Caco-2 (cell line): ENCODE measurements at regions not wholly inside any gene's neighbourhood (a gene's known extent, or its start where the extent isn't known, plus 50 kb on each side); places are given as distances from the start of the nearest gene placed in this dataset.

Source experiments
- BruUV-seq: library from RNA; stranded (reverse); fragments of 400-500 nt; replicated peaks from 2 replicates; lab custom pipeline; 2021; lab: Mats Ljungman, UMichigan
- CTCF ChIA-PET: fragments of 300-600 bp; sonication (Branson Sonifier 250); formaldehyde crosslinking; loops from one replicate; lab custom pipeline; 2022; ENCODE audit warnings: antibody characterized with exemption; lab: Charles Lee
- POLR2A ChIA-PET: fragments of 300-600 bp; sonication (Branson Sonifier 250); formaldehyde crosslinking; loops from one replicate; lab custom pipeline; 2022; ENCODE audit warnings: antibody characterized with exemption; lab: Charles Lee
- DNase-seq, 2 experiments: peaks; one replicate each; pipeline versions ENCODE4 v3.0.0 to v3.0.0-alpha.2; 2020 to 2022
- H3K27me3 ChIP-seq: replicated peaks from 2 replicates; pipeline ENCODE4 v1.6.0; 2011; ENCODE audit warnings: low read length; ENCODE audit not compliant: control insufficient read depth, insufficient read depth
- H3K36me3 ChIP-seq: 2 replicates; pipeline ENCODE4 v1.5.1; 2011; ENCODE audit warnings: low read length; ENCODE audit not compliant: control insufficient read depth, insufficient read depth
- H3K4me1 ChIP-seq: fragments of 250-450 bp; sonication (Bioruptor Pico); 2 replicates; pipeline ENCODE4 v1.5.1; 2020; ENCODE audit warnings: mild to moderate bottlenecking
- H3K4me3 ChIP-seq: 2 replicates; pipeline ENCODE4 v1.5.1; 2011; ENCODE audit warnings: low read depth, mild to moderate bottlenecking, control low read depth, low read length
- H3K9me3 ChIP-seq: fragments of 250-450 bp; sonication (Bioruptor Pico); 2 replicates; pipeline ENCODE4 v1.5.1; 2020; ENCODE audit warnings: mild to moderate bottlenecking, moderate library complexity
- H3K27ac Mint-ChIP-seq: one replicate; pipeline ENCODE4 v1.8.0; 2022; ENCODE audit warnings: mixed read lengths; ENCODE audit not compliant: unreplicated experiment
- H3K27me3 Mint-ChIP-seq: one replicate; pipeline ENCODE4 v1.8.0; 2022; ENCODE audit warnings: mixed read lengths; ENCODE audit not compliant: insufficient read depth, unreplicated experiment
- H3K36me3 Mint-ChIP-seq: one replicate; pipeline ENCODE4 v1.8.0; 2022; ENCODE audit warnings: mild to moderate bottlenecking, mixed read lengths; ENCODE audit not compliant: insufficient read depth, unreplicated experiment
- H3K4me1 Mint-ChIP-seq: one replicate; pipeline ENCODE4 v1.8.0; 2022; ENCODE audit warnings: low read depth, mixed read lengths; ENCODE audit not compliant: unreplicated experiment
- H3K4me3 Mint-ChIP-seq: one replicate; pipeline ENCODE4 v1.8.0; 2022; ENCODE audit warnings: mild to moderate bottlenecking, moderate library complexity, mixed read lengths; ENCODE audit not compliant: unreplicated experiment
- H3K9me3 Mint-ChIP-seq: one replicate; pipeline ENCODE4 v1.8.0; 2022; ENCODE audit warnings: mixed read lengths; ENCODE audit not compliant: unreplicated experiment
- intact Hi-C: fragments of 100-400 bp; cut with micrococcal nuclease; formaldehyde crosslinking; loops from one replicate; pipeline ENCODE4 v1.10.0; 2022; ENCODE audit not compliant: unreplicated experiment
- TF ChIP-seq, protein P1 (sequence below), 2 experiments: fragments of 200-600 bp in 1 of 2; IDR thresholded peaks; 1 replicate in 1 of 2; 2 replicates in 1 of 2; pipeline versions ENCODE4 v1.5.1 to v1.8.0; 2011 to 2022; ENCODE audit warnings: antibody characterized with exemption in 1 of 2, control low read depth in 1 of 2, inconsistent platforms in 1 of 2, low read depth in 1 of 2, low read length in 1 of 2, mild to moderate bottlenecking in 1 of 2, moderate library complexity in 1 of 2; ENCODE audit not compliant: insufficient read depth in 1 of 2, severe bottlenecking in 1 of 2, unreplicated experiment in 1 of 2

DNA sequence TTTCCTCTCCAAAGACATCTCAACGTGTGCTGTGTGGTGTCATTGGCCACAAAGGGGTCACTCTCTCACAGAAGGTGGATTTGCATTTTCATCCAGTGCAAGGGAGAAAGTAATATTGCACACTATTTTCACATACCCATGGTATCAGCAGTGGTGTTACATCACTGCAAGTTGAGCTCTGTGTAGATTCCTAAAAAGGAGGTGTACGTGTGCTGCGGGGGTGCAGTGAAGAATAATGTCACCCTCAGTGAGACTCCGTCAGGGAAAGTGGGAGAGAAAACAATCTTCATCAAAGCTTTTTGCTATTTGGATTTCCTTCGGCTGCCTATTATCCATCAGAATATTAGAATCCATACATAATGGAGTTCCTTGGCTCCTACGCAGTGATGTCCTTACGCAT is 733.8 kb upstream of the FANCL start:
- Mint-ChIP-seq H3K4me1 (peaks cover 17% of the 10 kb centered on the region), H3K27ac (no peak overlapping the region), H3K36me3 (no peaks in the 10 kb centered on the region), H3K9me3 (no peaks in the 10 kb centered on the region), H3K4me3 (no peak overlapping the region), H3K27me3 (peaks cover 2% of the 10 kb centered on the region)
- ChIA-PET POLR2A (no interaction called here), CTCF (no interaction called here)
- Histone ChIP-seq H3K9me3 (no peaks in the 10 kb centered on the region), H3K27me3 (no peaks in the 10 kb centered on the region), H3K36me3 (no peaks in the 10 kb centered on the region), H3K4me3 (no peak overlapping the region), H3K4me1 (0 out of 2 replicates have a peak, but pooled peaks cover 5% of the 10 kb centered on the region)
- TF ChIP-seq, protein P1, sequence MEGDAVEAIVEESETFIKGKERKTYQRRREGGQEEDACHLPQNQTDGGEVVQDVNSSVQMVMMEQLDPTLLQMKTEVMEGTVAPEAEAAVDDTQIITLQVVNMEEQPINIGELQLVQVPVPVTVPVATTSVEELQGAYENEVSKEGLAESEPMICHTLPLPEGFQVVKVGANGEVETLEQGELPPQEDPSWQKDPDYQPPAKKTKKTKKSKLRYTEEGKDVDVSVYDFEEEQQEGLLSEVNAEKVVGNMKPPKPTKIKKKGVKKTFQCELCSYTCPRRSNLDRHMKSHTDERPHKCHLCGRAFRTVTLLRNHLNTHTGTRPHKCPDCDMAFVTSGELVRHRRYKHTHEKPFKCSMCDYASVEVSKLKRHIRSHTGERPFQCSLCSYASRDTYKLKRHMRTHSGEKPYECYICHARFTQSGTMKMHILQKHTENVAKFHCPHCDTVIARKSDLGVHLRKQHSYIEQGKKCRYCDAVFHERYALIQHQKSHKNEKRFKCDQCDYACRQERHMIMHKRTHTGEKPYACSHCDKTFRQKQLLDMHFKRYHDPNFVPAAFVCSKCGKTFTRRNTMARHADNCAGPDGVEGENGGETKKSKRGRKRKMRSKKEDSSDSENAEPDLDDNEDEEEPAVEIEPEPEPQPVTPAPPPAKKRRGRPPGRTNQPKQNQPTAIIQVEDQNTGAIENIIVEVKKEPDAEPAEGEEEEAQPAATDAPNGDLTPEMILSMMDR (IDR thresholded peaks at IDR 0.05; ENCODE audit: insufficient read depth in 1 of 2, low read depth in 1 of 2, low read length in 1 of 2, severe bottlenecking in 1 of 2, unreplicated experiment in 1 of 2), result no peak
- intact Hi-C loops, result no loop called here
- no TSS peak for BruUV-seq
- DNase-seq, result no peak

DNA sequence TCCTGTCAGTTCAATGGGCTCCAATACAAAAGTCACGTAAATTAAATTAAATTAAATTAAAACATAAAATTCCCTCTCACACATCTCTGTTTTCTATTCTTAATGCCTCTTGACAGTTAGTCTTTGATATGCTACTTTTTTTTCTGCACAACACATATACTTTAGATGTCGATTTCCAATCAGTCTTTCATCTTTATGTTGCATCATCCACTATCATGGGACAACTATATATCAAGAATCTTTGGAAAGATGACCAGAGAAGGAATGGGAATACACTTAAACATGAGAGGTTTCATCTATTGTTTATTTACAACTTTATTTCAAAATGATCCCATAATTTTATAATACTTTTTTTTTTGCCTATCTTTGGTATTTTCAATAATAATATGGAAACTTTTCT is 733.3 kb upstream of the FANCL start:
- H3K36me3 ChIP-seq, result no peaks in the 10 kb centered on the region
- ChIA-PET CTCF (no interaction called here), POLR2A (no interaction called here)
- H3K9me3 Mint-ChIP-seq, result no peaks in the 10 kb centered on the region
- no peak for DNase-seq
- H3K36me3 Mint-ChIP-seq, result no peaks in the 10 kb centered on the region
- intact Hi-C loops, result no loop called here
- no peaks in the 10 kb centered on the region for H3K27me3 ChIP-seq
- peaks cover 17% of the 10 kb centered on the region for H3K4me1 Mint-ChIP-seq
- H3K4me1 ChIP-seq, result 0 out of 2 replicates have a peak, but pooled peaks cover 5% of the 10 kb centered on the region
- BruUV-seq, result no TSS peak
- peaks cover 2% of the 10 kb centered on the region for H3K27me3 Mint-ChIP-seq
- no peaks in the 10 kb centered on the region for H3K9me3 ChIP-seq
- TF ChIP-seq, protein P1 (IDR thresholded peaks at IDR 0.05; ENCODE audit: insufficient read depth in 1 of 2, low read depth in 1 of 2, low read length in 1 of 2, severe bottlenecking in 1 of 2, unreplicated experiment in 1 of 2), result no peak
- H3K4me3 Mint-ChIP-seq, result no peak overlapping the region
- no peak overlapping the region for H3K4me3 ChIP-seq
- no peak overlapping the region for H3K27ac Mint-ChIP-seq

DNA sequence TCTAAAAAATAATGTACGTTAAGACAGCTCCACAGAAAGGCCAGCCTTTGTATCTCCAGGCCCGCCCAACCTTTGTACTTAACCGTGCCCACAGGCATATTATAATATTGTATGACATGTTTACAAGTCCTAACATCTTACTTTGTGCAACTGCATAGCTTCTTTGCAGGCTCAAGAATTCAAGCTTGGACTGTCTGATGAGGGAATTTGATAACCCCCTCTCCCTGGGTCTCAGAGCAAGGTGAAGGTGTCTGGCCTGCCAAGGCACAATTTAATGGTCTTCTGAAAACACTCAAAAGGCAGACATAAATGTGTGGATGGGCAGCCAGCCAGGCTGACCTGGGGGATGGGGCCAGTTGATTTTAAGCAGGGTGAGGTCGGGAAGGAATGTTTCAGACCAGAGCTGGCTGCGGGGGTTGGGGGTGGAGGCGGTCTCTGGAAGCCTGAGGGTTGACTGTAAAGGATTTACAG is 732.7 kb upstream of the FANCL start:
- POLR2A ChIA-PET, result no interaction called here
- no peak overlapping the region for H3K27ac Mint-ChIP-seq
- CTCF ChIA-PET, result no interaction called here
- H3K4me3 Mint-ChIP-seq, result no peak overlapping the region
- intact Hi-C loops, result no loop called here
- H3K4me1 Mint-ChIP-seq, result peaks cover 17% of the 10 kb centered on the region
- no peaks in the 10 kb centered on the region for H3K36me3 Mint-ChIP-seq
- no TSS peak for BruUV-seq
- peak; percentile 11 to 57 for DNase-seq
- no peak overlapping the region for H3K4me3 ChIP-seq
- no peaks in the 10 kb centered on the region for H3K27me3 ChIP-seq
- H3K4me1 ChIP-seq, result 0 out of 2 replicates have a peak, but pooled peaks cover 5% of the 10 kb centered on the region
- TF ChIP-seq, protein P1 (IDR thresholded peaks at IDR 0.05; ENCODE audit: insufficient read depth in 1 of 2, low read depth in 1 of 2, low read length in 1 of 2, severe bottlenecking in 1 of 2, unreplicated experiment in 1 of 2), result no peak
- H3K27me3 Mint-ChIP-seq, result no peaks in the 10 kb centered on the region
- H3K36me3 ChIP-seq, result no peaks in the 10 kb centered on the region
- H3K9me3 ChIP-seq, result no peaks in the 10 kb centered on the region
- no peaks in the 10 kb centered on the region for H3K9me3 Mint-ChIP-seq
